Cardiac septum (tissue), 1 donor: ENCODE measurements at regions not wholly inside any gene's neighbourhood (a gene's known extent, or its start where the extent isn't known, plus 50 kb on each side); places are given as distances from the start of the nearest gene placed in this dataset.
"Not testable (repeated sequence)": the region's sequence is repeated elsewhere in the genome, so short reads cannot be mapped to it uniquely, and the experiment has no call there.

ENCODE experiments used
- DNase-seq: peaks from one replicate; pipeline ENCODE4 v3.0.0-alpha.2; 2020; ENCODE audit warnings: low spot score
- intact Hi-C: fragments of 100-400 bp; cut with DNase I; formaldehyde crosslinking; loops from one replicate; pipeline ENCODE4 v1.14.0; 2022
- donor health status: DM: no; HTN: no; CAD: no.

- DNase-seq, result no peak
- intact Hi-C loops, result loop anchor here (5.0 kb wide), 2 partner anchors 133 to 263 kb away; no protein-coding TSS in a partner anchor
Measured at GRCh38 chr5:36739751-36740221, 133.4 kb downstream of the SLC1A3 start.

- intact Hi-C loops, result loop anchor here (5.0 kb wide), 2 partner anchors 132 to 262 kb away; no protein-coding TSS in a partner anchor
- no peak for DNase-seq
Measured at GRCh38 chr5:36740259-36740898, 134.0 kb downstream of the SLC1A3 start.

- intact Hi-C loops, result loop anchor here (5.0 kb wide), 2 partner anchors 131 to 261 kb away; no protein-coding TSS in a partner anchor
- DNase-seq, result no peak
Measured at GRCh38 chr5:36741128-36741527, 134.7 kb downstream of the SLC1A3 start.

GRCh38 chr5:36743891-36744772 is 132.4 kb upstream of the NIPBL start:
- no peak for DNase-seq
- intact Hi-C loops, result loop anchor here (5.0 kb wide), 2 partner anchors 128 to 258 kb away; no protein-coding TSS in a partner anchor

DNA sequence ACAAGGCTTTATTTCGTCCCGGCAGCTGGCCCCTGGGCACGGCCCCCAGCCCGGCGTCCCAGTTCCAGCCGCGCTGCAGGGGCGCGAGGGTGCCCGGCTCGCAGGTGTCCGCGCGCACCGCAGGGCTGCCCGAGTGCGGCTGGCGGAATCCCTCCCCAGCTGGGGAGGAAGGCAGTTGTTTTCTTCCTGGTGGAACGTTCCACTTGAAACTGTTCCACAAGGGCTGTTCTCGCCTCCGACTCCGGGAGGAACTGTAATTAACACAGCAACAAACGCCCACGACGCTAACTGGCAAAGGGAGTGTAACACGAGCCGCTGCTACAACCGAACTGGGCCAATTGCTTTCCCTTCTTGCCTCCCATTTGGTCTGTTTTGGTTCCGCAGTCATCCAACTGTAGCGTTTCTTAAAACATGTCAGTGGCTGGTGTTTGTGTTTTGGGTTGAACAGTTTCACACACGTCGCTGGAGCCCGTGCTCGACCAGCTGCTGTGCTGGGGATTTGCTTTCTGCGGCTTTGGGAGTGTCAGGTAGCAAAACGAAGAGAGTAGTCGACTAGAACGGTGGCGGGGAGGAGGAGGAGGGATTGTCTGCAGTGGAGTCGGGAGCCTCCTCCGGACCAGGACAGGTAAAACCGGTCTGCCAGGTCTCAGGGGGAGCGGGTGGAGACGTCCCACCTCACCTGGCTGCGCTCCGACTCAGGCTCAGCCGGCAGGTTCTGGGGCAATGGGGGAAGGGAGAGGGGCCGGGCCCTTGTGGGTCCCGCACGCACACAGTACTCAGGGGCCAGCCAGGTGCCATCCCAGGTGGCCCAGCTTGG is 131.6 kb upstream of the NIPBL start:
- no peak for DNase-seq
- intact Hi-C loops, result loop anchor here (5.0 kb wide), 2 partner anchors 127 to 257 kb away; no protein-coding TSS in a partner anchor

GRCh38 chr5:36747794-36748193 is 128.8 kb upstream of the NIPBL start:
- intact Hi-C loops, DNase-seq: not testable (repeated sequence)

DNA sequence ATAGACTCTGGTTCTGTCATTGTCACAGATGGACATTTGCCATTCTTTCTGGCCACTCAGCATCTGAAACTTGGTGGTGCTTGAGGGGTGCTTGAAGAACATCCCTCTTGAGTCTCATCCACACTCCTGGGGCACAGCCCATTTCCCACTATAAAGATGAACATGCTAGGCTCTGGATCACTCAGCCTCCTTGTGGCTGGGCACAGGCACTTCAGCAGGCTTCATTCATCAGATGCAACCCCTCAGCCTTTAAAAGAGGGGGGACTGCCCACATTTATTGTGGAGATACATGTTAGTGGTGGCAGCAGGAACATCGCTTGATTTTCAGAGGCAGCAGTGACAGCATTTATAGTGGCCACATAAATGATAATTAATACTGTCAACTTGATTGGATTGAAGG is 124.7 kb upstream of the NIPBL start:
- DNase-seq, result no peak
- intact Hi-C loops, result no loop called here

DNA sequence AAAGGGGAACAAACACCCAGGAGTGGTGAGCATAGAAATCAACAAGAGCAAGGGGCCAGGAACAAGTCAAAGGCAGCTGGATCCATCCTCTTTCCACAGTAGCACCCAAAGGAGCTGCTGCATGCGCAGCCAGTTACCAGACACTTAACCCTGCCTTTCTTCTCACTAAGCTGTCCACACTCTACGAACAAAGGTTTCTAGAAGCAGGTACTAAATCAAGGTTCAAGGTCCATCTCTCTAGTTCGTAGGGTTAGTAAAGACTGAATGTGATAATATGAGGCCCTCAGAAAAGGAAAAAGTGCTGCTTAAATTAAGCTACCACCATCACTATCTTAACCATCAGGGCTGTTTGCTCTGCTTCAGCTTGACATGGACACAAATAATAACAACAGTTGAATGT is 121.2 kb upstream of the NIPBL start:
- intact Hi-C loops, result no loop called here
- no peak for DNase-seq

DNA sequence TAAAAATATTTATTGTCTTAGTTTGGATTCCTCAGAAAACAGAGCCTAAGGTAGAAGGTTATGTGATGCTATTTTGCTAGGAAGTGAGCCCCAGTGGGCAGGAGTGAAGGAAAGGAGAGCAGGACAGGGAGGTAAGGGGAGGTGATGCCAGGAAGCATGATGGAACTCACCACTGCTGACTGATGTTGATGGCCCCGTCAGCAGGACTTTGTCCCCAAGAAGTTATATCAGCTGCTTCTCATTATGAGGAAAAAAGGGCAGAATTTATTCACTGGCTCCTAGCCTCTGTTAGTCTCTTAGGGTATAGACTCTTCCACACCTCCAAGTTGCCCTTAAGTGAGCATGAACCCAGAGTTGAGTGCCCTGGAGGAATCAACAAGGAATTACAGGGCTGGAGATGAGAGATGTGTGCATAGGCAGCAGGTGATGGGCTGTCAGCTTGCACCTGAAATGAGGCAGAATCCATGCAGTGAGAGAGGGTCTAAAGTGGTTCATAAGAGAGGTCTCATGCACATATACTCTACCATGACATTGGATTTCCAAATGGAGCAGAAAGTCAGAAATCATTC is 120.6 kb upstream of the NIPBL start:
- intact Hi-C loops, result no loop called here

GRCh38 chr5:36756848-36757247 is 119.7 kb upstream of the NIPBL start:
- intact Hi-C loops, result no loop called here
- DNase-seq, result no peak

More for the DNA sequence above, 120.6 kb upstream of the NIPBL start:
- DNase-seq, result no peak

GRCh38 chr5:36759117-36759516 is 117.5 kb upstream of the NIPBL start:
- intact Hi-C loops, result no loop called here
- DNase-seq, result no peak

GRCh38 chr5:36763454-36763853 is 113.1 kb upstream of the NIPBL start:
- DNase-seq, result no peak
- intact Hi-C loops, result no loop called here

- intact Hi-C loops, result no loop called here
- no peak for DNase-seq
Measured at GRCh38 chr5:36765876-36766275, 110.7 kb upstream of the NIPBL start.

GRCh38 chr5:36766981-36767380 is 109.6 kb upstream of the NIPBL start:
- DNase-seq, result no peak
- intact Hi-C loops, result no loop called here

DNA sequence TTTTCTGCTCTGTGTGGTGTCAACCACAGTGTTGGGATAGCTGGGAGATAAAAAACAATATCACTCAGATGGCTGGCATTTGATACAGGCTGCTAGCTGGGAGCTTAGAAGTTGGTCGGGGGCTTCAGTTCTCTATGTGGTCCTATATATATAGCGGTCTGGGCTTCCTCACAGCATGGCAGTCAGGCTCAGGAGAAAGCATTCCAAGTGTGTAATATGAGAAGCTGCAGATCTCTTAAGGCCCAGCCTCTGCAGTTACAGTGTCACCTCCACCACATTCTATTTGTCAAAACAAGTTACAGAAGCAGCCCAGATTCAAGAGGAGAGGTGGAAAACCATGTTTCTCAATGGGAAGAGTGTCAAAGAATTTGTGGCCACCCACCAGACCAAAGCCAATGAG is 108.1 kb upstream of the NIPBL start:
- DNase-seq, result no peak
- intact Hi-C loops, result no loop called here

DNA sequence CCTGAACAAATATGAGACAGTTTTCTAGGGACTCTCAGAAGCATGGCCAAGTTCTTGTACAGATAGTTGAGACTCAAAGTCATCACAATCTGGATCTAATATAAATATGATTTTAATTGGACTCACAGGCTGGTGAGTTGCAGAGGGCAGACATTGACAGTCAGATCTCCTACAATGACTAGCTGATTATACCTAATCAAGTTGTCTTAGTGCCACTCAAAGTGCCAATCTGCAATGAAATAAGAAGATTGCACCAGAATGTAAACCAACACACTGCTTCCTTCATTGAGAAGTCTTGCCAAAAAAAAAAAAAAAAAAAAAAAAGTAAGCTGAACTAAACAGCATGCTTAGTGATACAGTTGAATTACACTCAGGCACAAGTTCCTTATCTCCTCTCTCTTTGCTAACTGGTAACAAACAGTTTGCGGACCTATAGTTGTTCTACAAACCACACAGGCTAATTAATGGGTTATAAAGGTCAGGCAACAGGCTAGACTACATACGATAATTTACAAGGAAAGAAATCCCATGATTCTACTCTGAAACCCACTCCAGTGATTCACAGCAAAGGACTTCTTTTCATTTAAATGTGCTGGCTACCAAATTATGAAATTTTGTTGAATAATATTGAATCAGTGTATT is 107.3 kb upstream of the NIPBL start:
- intact Hi-C loops, result no loop called here
- no peak for DNase-seq

DNA sequence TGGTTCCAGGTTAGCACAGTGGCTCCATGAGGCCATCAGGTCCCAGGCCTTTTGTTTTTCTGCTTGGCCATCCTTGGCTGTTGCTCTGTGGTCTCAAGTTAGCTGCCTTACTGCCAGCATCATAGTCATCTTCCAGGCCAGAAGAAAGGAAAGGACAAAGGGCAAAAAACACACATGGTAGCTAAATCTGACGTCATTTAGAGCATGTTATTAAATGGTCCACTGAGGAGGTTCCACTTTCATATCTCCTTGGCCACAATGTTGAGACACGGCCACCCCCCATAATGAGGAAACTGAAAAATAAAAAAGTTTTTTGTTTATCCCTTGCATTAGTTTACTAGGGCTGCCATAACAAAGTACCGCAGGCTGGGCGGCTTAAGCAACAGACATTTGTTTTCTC is 106.4 kb upstream of the NIPBL start:
- intact Hi-C loops, result no loop called here
- no peak for DNase-seq

- intact Hi-C loops, result no loop called here
- no peak for DNase-seq
Measured at GRCh38 chr5:36772276-36773140, 104.1 kb upstream of the NIPBL start.
